Suprapubic skin (tissue), 4 donors: ENCODE measurements at regions not wholly inside any gene's neighbourhood (a gene's known extent, or its start where the extent isn't known, plus 50 kb on each side); places are given as distances from the start of the nearest gene placed in this dataset.

Source experiments
- CTCF ChIP-seq, 2 donors: fragments of 200-600 bp in 1 of 2; fragments of 450-650 bp in 1 of 2; sonication (generic) in 1 of 2; IDR thresholded peaks; one replicate each; pipeline ENCODE4 v1.5.1; 2016 to 2019; ENCODE audit warnings: antibody characterized with exemption in 2 of 2, mild to moderate bottlenecking in 1 of 2, moderate library complexity in 1 of 2
- EP300 ChIP-seq: sonication (generic); formaldehyde crosslinking; IDR thresholded peaks from one replicate; pipeline ENCODE4 v1.6.1; 2017; ENCODE audit warnings: antibody characterized with exemption
- POLR2A ChIP-seq, 2 donors: fragments of 450-650 bp; IDR thresholded peaks; one replicate each; pipeline ENCODE4 v1.6.1; 2017; ENCODE audit warnings: antibody characterized with exemption in 2 of 2, mild to moderate bottlenecking in 2 of 2, moderate library complexity in 2 of 2
- POLR2AphosphoS5 ChIP-seq, 3 donors: sonication (generic); formaldehyde crosslinking; IDR thresholded peaks; one replicate each; pipeline ENCODE4 v1.6.1; 2017; ENCODE audit warnings: antibody characterized with exemption in 3 of 3

- TF ChIP-seq CTCF (IDR thresholded peaks at IDR 0.05) (no peak), POLR2AphosphoS5 (IDR thresholded peaks at IDR 0.05) (no peak), POLR2A (IDR thresholded peaks at IDR 0.05) (no peak), EP300 (no peak)
These were observed 556.9 kb upstream of the NUDT12 start for GRCh38 chr5:104119529-104119928.
